ENCODE measurements at regions not wholly inside any gene's neighbourhood (a gene's known extent, or its start where the extent isn't known, plus 50 kb on each side); places are given as distances from the start of the nearest gene placed in this dataset.

GRCh38 chr15:62976301-62976881, 66.2 kb upstream of the TPM1 start:
- peak; percentile 80 for DNase-seq (ENCODE audit: low read depth)

DNA sequence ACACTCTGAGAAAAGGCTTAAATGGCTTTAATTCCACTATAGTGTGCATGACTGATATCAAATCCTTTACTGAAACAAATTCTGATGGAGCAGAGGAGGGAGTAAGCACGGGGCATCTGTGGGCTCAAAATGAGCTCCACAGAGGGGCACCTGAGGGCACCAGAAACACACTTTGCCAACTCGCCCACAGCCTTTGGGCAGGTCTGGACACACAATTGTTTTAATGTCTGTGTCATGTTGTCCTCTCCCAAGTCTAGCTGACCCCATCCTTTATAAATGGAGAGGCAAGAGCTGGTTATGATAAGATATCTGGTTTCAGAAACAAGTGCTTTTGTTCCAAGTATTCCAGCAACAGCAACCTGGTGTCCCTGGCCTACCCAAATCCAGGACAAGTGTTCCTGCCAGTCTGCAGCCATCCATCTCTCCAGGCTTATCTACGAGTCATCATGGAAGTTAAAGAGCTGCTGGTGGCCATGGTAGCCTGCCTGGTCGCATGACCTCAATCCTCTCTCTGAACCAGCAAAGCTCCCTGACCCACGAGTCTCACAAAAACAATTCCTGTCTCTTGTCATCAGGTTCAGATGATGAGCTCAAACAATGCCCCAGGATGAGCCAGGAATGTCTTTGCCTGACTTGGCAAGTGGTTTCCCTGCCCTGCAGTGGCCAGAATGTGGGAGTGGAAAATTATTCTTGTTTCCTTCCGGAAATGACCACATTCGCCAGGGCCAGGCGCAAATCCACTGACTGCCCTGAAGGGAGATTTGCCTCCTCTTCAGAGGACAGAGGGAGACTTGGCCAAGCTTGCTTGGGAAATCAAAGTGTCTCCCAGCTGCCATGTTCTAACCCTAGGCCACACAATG, 64.4 kb upstream of the TPM1 start:
- DNase-seq (ENCODE audit: low read depth) = peak; percentile 97

- peak; percentile 81 for DNase-seq (ENCODE audit: low read depth)
Observed at GRCh38 chr15:62979252-62979651, 63.3 kb upstream of the TPM1 start.

DNA sequence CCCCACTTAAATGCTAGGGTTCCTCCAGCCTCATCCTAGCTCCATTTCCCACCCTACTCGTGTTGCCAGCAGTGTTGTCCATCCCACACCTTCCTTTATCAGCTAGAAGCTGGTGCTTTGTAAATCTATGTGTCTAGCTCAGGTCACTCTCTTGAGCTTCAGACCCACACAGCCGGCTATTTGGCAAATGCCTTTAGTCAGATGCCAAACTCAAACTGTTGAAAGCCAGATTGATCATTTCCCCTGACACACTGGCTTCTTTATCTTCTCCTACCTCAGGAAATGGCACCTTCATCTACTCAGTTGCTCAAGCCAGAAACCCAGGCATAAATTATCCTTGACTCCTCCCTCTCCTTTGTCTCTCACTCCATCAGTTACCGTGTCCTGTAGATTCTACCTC, 61.5 kb upstream of the TPM1 start:
- no peak for DNase-seq (ENCODE audit: low read depth)

- DNase-seq (ENCODE audit: low read depth) = no peak
Observed at GRCh38 chr15:62983956-62984355, 58.6 kb upstream of the TPM1 start.

GRCh38 chr15:62985768-62986167, 56.8 kb upstream of the TPM1 start:
- peak; percentile 97 for DNase-seq (ENCODE audit: low read depth)

DNA sequence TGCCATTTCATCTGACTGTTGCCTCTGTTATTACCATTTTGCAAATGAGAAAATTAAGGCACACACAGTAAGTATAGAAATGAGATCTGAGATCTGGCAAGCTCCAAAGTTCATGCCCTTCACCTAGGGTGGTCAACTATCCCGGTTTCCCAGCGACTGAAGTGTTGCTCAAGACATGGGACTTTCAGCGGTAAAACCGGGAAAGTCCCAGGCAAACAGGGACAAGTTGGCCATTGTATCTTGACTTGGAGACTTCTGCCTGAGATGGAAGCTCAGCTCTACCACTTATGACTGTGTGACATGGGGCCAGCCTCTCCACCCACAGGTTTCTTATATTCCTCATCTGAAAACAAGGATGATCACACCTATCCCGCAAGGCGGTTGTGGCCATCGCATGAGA, 55.6 kb upstream of the TPM1 start:
- DNase-seq (ENCODE audit: low read depth) = no peak

DNA sequence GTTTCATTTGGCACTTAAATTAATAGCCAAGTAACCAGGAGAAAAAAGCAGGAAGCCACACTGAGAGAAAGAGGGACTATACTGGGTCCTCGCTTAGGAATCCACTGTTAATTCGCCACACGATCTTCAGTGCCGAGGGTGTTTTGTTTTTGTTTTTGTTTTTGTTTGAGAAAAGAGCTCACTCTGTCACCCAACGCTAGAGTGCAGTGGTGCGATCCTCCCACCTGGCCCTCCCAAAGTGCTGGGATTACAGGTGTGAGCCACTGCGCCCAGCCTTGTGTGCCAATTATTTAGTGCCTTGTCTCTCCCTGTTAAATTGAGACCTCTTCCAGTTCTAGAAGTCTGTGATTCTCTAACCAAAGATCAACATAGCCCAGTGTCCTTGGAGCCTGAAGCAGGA, 53.8 kb upstream of the TPM1 start:
- no peak for DNase-seq (ENCODE audit: low read depth)

DNA sequence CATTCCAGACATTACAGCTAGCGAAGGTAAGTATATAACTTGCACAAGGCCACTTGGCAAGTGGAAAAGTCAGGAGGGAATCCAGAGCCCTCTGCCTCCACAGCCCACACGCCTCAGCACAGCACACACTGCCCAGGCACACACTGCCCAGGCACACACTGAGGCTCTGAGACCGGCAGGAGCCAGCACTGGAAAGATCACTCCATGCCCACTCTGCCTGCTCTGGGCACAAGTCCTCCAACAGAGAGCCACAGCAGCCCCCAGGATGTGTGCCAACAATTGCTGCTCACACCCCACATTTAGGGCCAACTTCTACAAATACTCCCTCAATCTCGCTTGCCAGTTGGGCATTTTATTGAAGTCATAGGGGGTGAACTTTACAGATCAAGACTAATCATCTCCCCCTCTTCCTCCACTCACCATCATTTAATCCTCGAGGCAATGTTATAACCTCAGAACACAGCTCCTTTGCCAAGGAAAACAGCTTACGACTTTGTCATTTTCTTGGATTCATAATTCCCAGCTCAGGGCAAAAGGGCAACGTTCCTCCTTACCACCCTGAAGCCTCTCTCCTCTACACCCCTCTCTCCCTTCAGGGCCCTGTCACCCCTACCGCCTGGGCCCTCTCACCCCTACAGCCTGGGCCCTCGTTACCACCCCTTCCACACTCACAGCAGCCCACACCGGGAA, 53.0 kb upstream of the TPM1 start:
- peak; percentile 86 for DNase-seq (ENCODE audit: low read depth)

GRCh38 chr15:62991698-62992097, 50.8 kb upstream of the TPM1 start:
- no peak for DNase-seq (ENCODE audit: low read depth)

GRCh38 chr15:62992302-62992701, 50.2 kb upstream of the TPM1 start:
- no peak for DNase-seq (ENCODE audit: low read depth)

All from M059J (cell line).